ENCODE measurements at regions not wholly inside any gene's neighbourhood (a gene's known extent, or its start where the extent isn't known, plus 50 kb on each side); places are given as distances from the start of the nearest gene placed in this dataset.

DNA sequence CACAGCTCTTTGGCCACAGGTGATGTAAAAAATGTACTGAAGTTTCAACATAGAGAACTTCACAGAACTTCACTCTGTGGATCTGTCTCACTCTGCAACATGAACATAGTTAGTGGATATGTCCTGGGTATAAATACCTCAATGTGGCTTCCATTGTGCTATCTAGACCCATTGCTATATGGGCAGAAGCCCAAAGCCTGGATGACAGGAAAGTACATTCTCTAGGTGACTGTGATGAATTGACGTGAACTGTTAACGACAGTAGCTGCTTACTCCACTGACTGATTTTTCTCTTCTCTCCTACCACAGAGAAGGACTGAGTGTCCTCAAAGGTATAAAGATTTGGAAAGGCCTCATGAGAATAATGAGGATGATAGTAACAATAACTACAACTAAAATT lies 270.1 kb upstream of the FTMT start:
- Histone ChIP-seq H2BK120ac (ENCODE audit: low read depth, low read length) (no peak overlapping the region), H3K9me3 (ENCODE audit: control insufficient read depth, insufficient read depth, low read length) (no peaks in the 10 kb centered on the region; the same call in 1 of the 2 replicates), H3K79me1 (ENCODE audit: low read depth in 1 of 2, low read length in 2 of 2) (no peaks in the 10 kb centered on the region), H3K27me3 (ENCODE audit: control insufficient read depth, insufficient read depth, low read length) (no peaks in the 10 kb centered on the region), H3K4me3 (ENCODE audit: insufficient read depth, low read depth, low read length) (no peak overlapping the region), H2BK15ac (ENCODE audit: low read depth, low read length) (no peak overlapping the region), H3K9ac (ENCODE audit: low read depth, low read length) (no peak overlapping the region), H2BK5ac (ENCODE audit: low read depth, low read length, poor library complexity, severe bottlenecking) (no peak overlapping the region), H4K8ac (ENCODE audit: low read depth in 2 of 2, low read length in 2 of 2) (no peak overlapping the region), H3K36me3 (ENCODE audit: control insufficient read depth, insufficient read depth, low read length) (no peaks in the 10 kb centered on the region), H2AK5ac (ENCODE audit: low read depth, low read length) (no peak overlapping the region), H3K14ac (replicated peaks; ENCODE audit: low read depth, low read length) (no peak overlapping the region), H3K23ac (ENCODE audit: low read depth, low read length) (no peak overlapping the region), H2AK9ac (replicated peaks; ENCODE audit: low read depth, low read length, poor library complexity) (no peak overlapping the region), H2AFZ (replicated peaks; ENCODE audit: low read length, poor library complexity) (no peak overlapping the region), H3K56ac (ENCODE audit: extremely low read depth, insufficient read depth, low read length) (no peak overlapping the region), H3K18ac (ENCODE audit: low read depth, low read length) (no peak overlapping the region), H3K4ac (ENCODE audit: low read depth, low read length) (no peak overlapping the region), H3K27ac (ENCODE audit: insufficient read depth, low read length) (no peak overlapping the region), H4K91ac (ENCODE audit: insufficient read depth, low read depth, low read length) (no peak overlapping the region), H3K9me1 (ENCODE audit: insufficient read depth, low read length) (no peaks in the 10 kb centered on the region), H3K4me2 (ENCODE audit: low read depth, low read length) (no peak overlapping the region), H2BK20ac (ENCODE audit: low read depth, low read length) (no peak overlapping the region), H3K4me1 (ENCODE audit: control insufficient read depth, insufficient read depth, low read length) (no peaks in the 10 kb centered on the region), H4K5ac (ENCODE audit: low read depth, low read length) (no peak overlapping the region), H4K20me1 (ENCODE audit: insufficient read depth, low read length) (no peaks in the 10 kb centered on the region)
- ChIA-PET CTCF (no interaction called here), POLR2A (ENCODE audit: unreplicated experiment) (no interaction called here)
- in situ Hi-C loops (cut with MboI; ENCODE audit: low sequenced_read_pairs) (no loop called here), intact Hi-C loops (cut with micrococcal nuclease) (no loop called here), dilution Hi-C loops (cut with HindIII; ENCODE audit: low sequenced_read_pairs, unreplicated experiment) (no loop called here)
- no peak for DNase-seq
- ATAC-seq (ENCODE audit: low read depth): no peak
- BruUV-seq (replicated peaks): no TSS peak
- TF ChIP-seq CEBPB (IDR thresholded peaks at IDR 0.05; ENCODE audit: low read depth, low read length) (no peak), RCOR1 (IDR thresholded peaks at IDR 0.05; ENCODE audit: insufficient replicate concordance, low read length) (no peak), BHLHE40 (IDR thresholded peaks at IDR 0.05; ENCODE audit: low read depth, low read length) (no peak), SMC3 (IDR thresholded peaks at IDR 0.05; ENCODE audit: low read depth, low read length) (no peak), NFE2L2 (IDR thresholded peaks at IDR 0.05; ENCODE audit: low read depth, low read length) (no peak), CHD1 (IDR thresholded peaks at IDR 0.05; ENCODE audit: low read depth, low read length) (no peak), RAD21 (IDR thresholded peaks at IDR 0.05; ENCODE audit: low read length) (no peak), POLR2A (IDR thresholded peaks at IDR 0.05; ENCODE audit: low read depth, low read length) (no peak), MAZ (IDR thresholded peaks at IDR 0.05; ENCODE audit: borderline replicate concordance, low read depth, low read length) (no peak), FOS (IDR thresholded peaks at IDR 0.05; ENCODE audit: low read depth, low read length) (no peak), MAFK (IDR thresholded peaks at IDR 0.05; ENCODE audit: low read depth, low read length) (no peak), MXI1 (IDR thresholded peaks at IDR 0.05; ENCODE audit: borderline replicate concordance, low read depth, low read length) (no peak), RFX5 (IDR thresholded peaks at IDR 0.05; ENCODE audit: low read depth, low read length) (no peak)
- TF ChIP-seq, protein P1, sequence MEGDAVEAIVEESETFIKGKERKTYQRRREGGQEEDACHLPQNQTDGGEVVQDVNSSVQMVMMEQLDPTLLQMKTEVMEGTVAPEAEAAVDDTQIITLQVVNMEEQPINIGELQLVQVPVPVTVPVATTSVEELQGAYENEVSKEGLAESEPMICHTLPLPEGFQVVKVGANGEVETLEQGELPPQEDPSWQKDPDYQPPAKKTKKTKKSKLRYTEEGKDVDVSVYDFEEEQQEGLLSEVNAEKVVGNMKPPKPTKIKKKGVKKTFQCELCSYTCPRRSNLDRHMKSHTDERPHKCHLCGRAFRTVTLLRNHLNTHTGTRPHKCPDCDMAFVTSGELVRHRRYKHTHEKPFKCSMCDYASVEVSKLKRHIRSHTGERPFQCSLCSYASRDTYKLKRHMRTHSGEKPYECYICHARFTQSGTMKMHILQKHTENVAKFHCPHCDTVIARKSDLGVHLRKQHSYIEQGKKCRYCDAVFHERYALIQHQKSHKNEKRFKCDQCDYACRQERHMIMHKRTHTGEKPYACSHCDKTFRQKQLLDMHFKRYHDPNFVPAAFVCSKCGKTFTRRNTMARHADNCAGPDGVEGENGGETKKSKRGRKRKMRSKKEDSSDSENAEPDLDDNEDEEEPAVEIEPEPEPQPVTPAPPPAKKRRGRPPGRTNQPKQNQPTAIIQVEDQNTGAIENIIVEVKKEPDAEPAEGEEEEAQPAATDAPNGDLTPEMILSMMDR (conservative IDR thresholded peaks at IDR 0.05; ENCODE audit: low read depth, low read length): no peak
- TF ChIP-seq, protein P2, sequence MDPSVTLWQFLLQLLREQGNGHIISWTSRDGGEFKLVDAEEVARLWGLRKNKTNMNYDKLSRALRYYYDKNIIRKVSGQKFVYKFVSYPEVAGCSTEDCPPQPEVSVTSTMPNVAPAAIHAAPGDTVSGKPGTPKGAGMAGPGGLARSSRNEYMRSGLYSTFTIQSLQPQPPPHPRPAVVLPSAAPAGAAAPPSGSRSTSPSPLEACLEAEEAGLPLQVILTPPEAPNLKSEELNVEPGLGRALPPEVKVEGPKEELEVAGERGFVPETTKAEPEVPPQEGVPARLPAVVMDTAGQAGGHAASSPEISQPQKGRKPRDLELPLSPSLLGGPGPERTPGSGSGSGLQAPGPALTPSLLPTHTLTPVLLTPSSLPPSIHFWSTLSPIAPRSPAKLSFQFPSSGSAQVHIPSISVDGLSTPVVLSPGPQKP (IDR thresholded peaks at IDR 0.05; ENCODE audit: borderline replicate concordance, low read depth, low read length): no peak
- TF ChIP-seq, protein P3, sequence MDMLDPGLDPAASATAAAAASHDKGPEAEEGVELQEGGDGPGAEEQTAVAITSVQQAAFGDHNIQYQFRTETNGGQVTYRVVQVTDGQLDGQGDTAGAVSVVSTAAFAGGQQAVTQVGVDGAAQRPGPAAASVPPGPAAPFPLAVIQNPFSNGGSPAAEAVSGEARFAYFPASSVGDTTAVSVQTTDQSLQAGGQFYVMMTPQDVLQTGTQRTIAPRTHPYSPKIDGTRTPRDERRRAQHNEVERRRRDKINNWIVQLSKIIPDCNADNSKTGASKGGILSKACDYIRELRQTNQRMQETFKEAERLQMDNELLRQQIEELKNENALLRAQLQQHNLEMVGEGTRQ (IDR thresholded peaks at IDR 0.05; ENCODE audit: low read depth, low read length): no peak
- no CpG with 5 or more reads among the region's 2 CpGs for WGBS, 2 experiments (ENCODE audit: extremely low coverage in 2 of 2, insufficient read length in 1 of 2)

Measured in IMR-90 (cell line).